PC-9 (cell line): ENCODE measurements at regions not wholly inside any gene's neighbourhood (a gene's known extent, or its start where the extent isn't known, plus 50 kb on each side); places are given as distances from the start of the nearest gene placed in this dataset.

Experiments used
- CTCF ChIP-seq: fragments of 200-600 bp; sonication (generic); conservative IDR thresholded peaks from 2 replicates; pipeline ENCODE4 v1.6.1; 2017; ENCODE audit warnings: mixed run types, antibody characterized with exemption, mild to moderate bottlenecking, moderate library complexity
- EZH2 ChIP-seq: fragments of 200-600 bp; sonication (generic); IDR thresholded peaks from 2 replicates; pipeline ENCODE4 v1.8.0; 2017; ENCODE audit warnings: antibody characterized with exemption, low read depth

- TF ChIP-seq CTCF (no peak), EZH2 (no peak)
Observed at GRCh38 chr4:60724623-60725022, 475.5 kb upstream of the ADGRL3 start.
